Naive thymus-derived CD4-positive, alpha-beta T cell (primary cell): ENCODE measurements at regions not wholly inside any gene's neighbourhood (a gene's known extent, or its start where the extent isn't known, plus 50 kb on each side); places are given as distances from the start of the nearest gene placed in this dataset.

ENCODE experiments used
- ATAC-seq: fragments of 150-1000 bp; cut with Tn5 transposase; 2 replicates; pipeline ENCODE4 v1.10.0; 2021; ENCODE audit warnings: mild to moderate bottlenecking, moderate library complexity
- CTCF ChIA-PET: fragments of 350-600 bp; sonication (Branson Sonifier 250); formaldehyde crosslinking; loops from one replicate; lab custom pipeline; 2021; ENCODE audit warnings: antibody characterized with exemption; lab: Charles Lee
- POLR2A ChIA-PET: fragments of 350-600 bp; sonication (Branson Sonifier 250); formaldehyde crosslinking; loops from one replicate; lab custom pipeline; 2021; ENCODE audit warnings: antibody characterized with exemption, inconsistent platforms; lab: Charles Lee
- DNase-seq, 9 donors: peaks; one replicate each; pipeline versions ENCODE4 v3.0.0 to v3.0.0-alpha.2; 2020 to 2022; ENCODE audit warnings: mixed read lengths in 1 of 9
- H3K27ac ChIP-seq: one replicate; pipeline ENCODE4 v1.7.0; 2013; ENCODE audit warnings: mild to moderate bottlenecking, low read depth, low read length, moderate library complexity
- H3K27me3 ChIP-seq, 2 donors: one replicate each; pipeline ENCODE4 v1.7.0; 2013; ENCODE audit warnings: low read length in 2 of 2, mild to moderate bottlenecking in 2 of 2, moderate library complexity in 2 of 2; ENCODE audit not compliant: control insufficient read depth in 2 of 2, insufficient read depth in 2 of 2
- H3K36me3 ChIP-seq, 3 experiments: 1 replicate in 2 of 3; 2 replicates in 1 of 3; pipeline ENCODE4 v1.7.0; 2013; ENCODE audit warnings: low read length in 3 of 3, mild to moderate bottlenecking in 3 of 3, moderate library complexity in 1 of 3; ENCODE audit not compliant: insufficient read depth in 3 of 3, control insufficient read depth in 2 of 3
- H3K4me1 ChIP-seq, 2 donors: one replicate each; pipeline ENCODE4 v1.7.0; 2013; ENCODE audit warnings: low read length in 2 of 2, mild to moderate bottlenecking in 2 of 2, moderate library complexity in 1 of 2; ENCODE audit not compliant: control insufficient read depth in 2 of 2, insufficient read depth in 2 of 2
- H3K4me3 ChIP-seq: 2 replicates; pipeline ENCODE4 v1.7.0; 2013; ENCODE audit warnings: mild to moderate bottlenecking, low read length
- H3K9me3 ChIP-seq, 3 experiments: 1 replicate in 2 of 3; 2 replicates in 1 of 3; pipeline ENCODE4 v1.7.0; 2013; ENCODE audit warnings: low read length in 3 of 3; ENCODE audit not compliant: control insufficient read depth in 2 of 3
- H3K27ac Mint-ChIP-seq, 9 donors: one replicate each; pipeline ENCODE4 v1.8.0; 2020 to 2022; ENCODE audit warnings: mixed read lengths in 9 of 9, mild to moderate bottlenecking in 8 of 9, moderate library complexity in 5 of 9, inconsistent platforms in 2 of 9
- H3K27me3 Mint-ChIP-seq, 5 donors: one replicate each; pipeline ENCODE4 v1.8.0; 2021 to 2022; ENCODE audit warnings: mixed read lengths in 5 of 5, mild to moderate bottlenecking in 1 of 5
- H3K36me3 Mint-ChIP-seq, 5 donors: one replicate each; pipeline ENCODE4 v1.8.0; 2020 to 2022; ENCODE audit warnings: mixed read lengths in 5 of 5, mild to moderate bottlenecking in 3 of 5, inconsistent platforms in 1 of 5
- H3K4me1 Mint-ChIP-seq, 7 donors: one replicate each; pipeline ENCODE4 v1.8.0; 2020 to 2022; ENCODE audit warnings: mixed read lengths in 7 of 7, mild to moderate bottlenecking in 3 of 7, inconsistent platforms in 1 of 7
- H3K4me3 Mint-ChIP-seq, 10 donors: one replicate each; pipeline ENCODE4 v1.8.0; 2020 to 2022; ENCODE audit warnings: mild to moderate bottlenecking in 10 of 10, mixed read lengths in 10 of 10, moderate library complexity in 6 of 10, inconsistent platforms in 2 of 10
- H3K9me3 Mint-ChIP-seq, 11 donors: one replicate each; pipeline ENCODE4 v1.8.0; 2020 to 2022; ENCODE audit warnings: mixed read lengths in 11 of 11, mild to moderate bottlenecking in 4 of 11, inconsistent platforms in 1 of 11, moderate library complexity in 1 of 11
- intact Hi-C, 2 donors: fragments of 100-400 bp; cut with micrococcal nuclease; formaldehyde crosslinking; loops; one replicate each; pipeline ENCODE4 v1.15.1; 2023

DNA sequence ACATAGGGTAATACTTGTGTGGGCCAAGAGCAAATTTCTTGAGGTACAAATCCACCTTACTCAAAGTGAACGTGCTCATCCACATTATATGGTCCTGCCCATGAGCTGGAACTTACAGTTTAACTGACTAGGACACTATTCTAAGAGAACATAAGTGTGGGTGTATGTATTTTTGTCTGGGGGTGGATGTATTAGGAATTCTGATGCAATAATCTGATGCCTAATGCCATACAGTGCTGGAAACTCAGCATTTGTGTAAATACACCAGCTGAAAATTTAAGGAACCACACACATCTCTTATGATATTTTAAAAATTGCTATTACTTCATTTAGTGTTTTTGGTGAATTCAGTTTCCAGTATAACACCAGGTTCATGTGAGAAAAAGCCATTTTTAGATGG lies 1350.7 kb downstream of the ZPLD1 start:
- Mint-ChIP-seq H3K27ac (no peak overlapping the region), H3K36me3 (no peaks in the 10 kb centered on the region), H3K27me3 (no peaks in the 10 kb centered on the region), H3K4me1 (no peaks in the 10 kb centered on the region), H3K4me3 (no peak overlapping the region), H3K9me3 (peaks cover 0 to 8% (median 0%) of the 10 kb centered on the region in 11 donors)
- H3K9me3 ChIP-seq, result no peaks in the 10 kb centered on the region
- CTCF ChIA-PET, result no interaction called here
- no peak for DNase-seq
- POLR2A ChIA-PET, result no interaction called here
- H3K4me1 ChIP-seq, result no peaks in the 10 kb centered on the region
- H3K36me3 ChIP-seq, result no peaks in the 10 kb centered on the region
- ATAC-seq, result no peak
- H3K27ac ChIP-seq, result no peak overlapping the region
- no peaks in the 10 kb centered on the region for H3K27me3 ChIP-seq
- H3K4me3 ChIP-seq, result no peak overlapping the region
- intact Hi-C loops, result no loop called here

GRCh38 chr3:103786296-103786695 lies 1351.5 kb downstream of the ZPLD1 start:
- Histone ChIP-seq H3K9me3 (no peaks in the 10 kb centered on the region), H3K4me1 (no peaks in the 10 kb centered on the region), H3K36me3 (no peaks in the 10 kb centered on the region), H3K27ac (no peak overlapping the region), H3K4me3 (no peak overlapping the region), H3K27me3 (no peaks in the 10 kb centered on the region)
- no peak for ATAC-seq
- H3K9me3 Mint-ChIP-seq, result peaks cover 0 to 8% (median 0%) of the 10 kb centered on the region in 11 donors
- H3K4me3 Mint-ChIP-seq, result no peak overlapping the region
- no peak for DNase-seq
- H3K4me1 Mint-ChIP-seq, result no peaks in the 10 kb centered on the region
- ChIA-PET POLR2A (no interaction called here), CTCF (no interaction called here)
- H3K27me3 Mint-ChIP-seq, result no peaks in the 10 kb centered on the region
- H3K36me3 Mint-ChIP-seq, result no peaks in the 10 kb centered on the region
- H3K27ac Mint-ChIP-seq, result no peak overlapping the region
- intact Hi-C loops, result no loop called here

GRCh38 chr3:103787164-103787871 lies 1352.5 kb downstream of the ZPLD1 start:
- ATAC-seq (no peak), DNase-seq (no peak)
- Mint-ChIP-seq H3K27me3 (no peaks in the 10 kb centered on the region), H3K4me3 (no peak overlapping the region), H3K27ac (no peak overlapping the region), H3K4me1 (no peaks in the 10 kb centered on the region), H3K9me3 (peaks cover 0 to 8% (median 0%) of the 10 kb centered on the region in 11 donors), H3K36me3 (no peaks in the 10 kb centered on the region)
- no peak overlapping the region for H3K27ac ChIP-seq
- H3K4me3 ChIP-seq, result no peak overlapping the region
- no peaks in the 10 kb centered on the region for H3K36me3 ChIP-seq
- intact Hi-C loops, result no loop called here
- no peaks in the 10 kb centered on the region for H3K9me3 ChIP-seq
- H3K4me1 ChIP-seq, result no peaks in the 10 kb centered on the region
- no peaks in the 10 kb centered on the region for H3K27me3 ChIP-seq
- POLR2A ChIA-PET, result no interaction called here
- CTCF ChIA-PET, result no interaction called here

DNA sequence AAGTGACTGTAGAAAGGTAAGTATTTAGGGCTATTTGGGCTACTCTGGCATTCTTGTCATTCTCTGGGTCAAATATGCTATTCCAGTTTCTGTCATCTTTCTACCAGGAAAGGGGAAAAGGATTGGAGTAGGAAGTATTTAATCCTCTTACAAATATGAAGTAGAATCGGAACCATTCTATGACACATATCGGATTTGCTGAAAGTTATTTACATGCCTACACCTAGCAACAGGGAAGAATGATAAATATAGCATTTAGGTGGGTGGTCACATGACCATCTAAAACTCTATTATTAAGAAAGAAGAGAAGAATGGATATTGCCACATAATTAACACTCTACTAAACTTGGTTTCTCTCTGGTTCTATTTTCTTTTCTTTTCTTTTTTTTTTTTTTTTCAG lies 1353.1 kb downstream of the ZPLD1 start:
- no peaks in the 10 kb centered on the region for H3K4me1 Mint-ChIP-seq
- no peak for DNase-seq
- Histone ChIP-seq H3K9me3 (no peaks in the 10 kb centered on the region), H3K27ac (no peak overlapping the region), H3K36me3 (no peaks in the 10 kb centered on the region), H3K4me3 (no peak overlapping the region), H3K4me1 (no peaks in the 10 kb centered on the region), H3K27me3 (no peaks in the 10 kb centered on the region)
- ChIA-PET CTCF (no interaction called here), POLR2A (no interaction called here)
- H3K27me3 Mint-ChIP-seq, result no peaks in the 10 kb centered on the region
- H3K27ac Mint-ChIP-seq, result no peak overlapping the region
- no peak overlapping the region for H3K4me3 Mint-ChIP-seq
- peaks cover 0 to 8% (median 0%) of the 10 kb centered on the region in 11 donors for H3K9me3 Mint-ChIP-seq
- no peak for ATAC-seq
- no peaks in the 10 kb centered on the region for H3K36me3 Mint-ChIP-seq
- intact Hi-C loops, result no loop called here

- no peaks in the 10 kb centered on the region for H3K4me1 ChIP-seq
- no peak overlapping the region for H3K4me3 ChIP-seq
- no peaks in the 10 kb centered on the region for H3K9me3 ChIP-seq
- POLR2A ChIA-PET, result no interaction called here
- no peak overlapping the region for H3K27ac ChIP-seq
- H3K36me3 ChIP-seq, result no peaks in the 10 kb centered on the region
- Mint-ChIP-seq H3K4me3 (no peak overlapping the region), H3K9me3 (peaks cover 0 to 8% (median 0%) of the 10 kb centered on the region in 11 donors), H3K4me1 (no peaks in the 10 kb centered on the region), H3K27ac (no peak overlapping the region), H3K27me3 (no peaks in the 10 kb centered on the region), H3K36me3 (no peaks in the 10 kb centered on the region)
- no peaks in the 10 kb centered on the region for H3K27me3 ChIP-seq
- CTCF ChIA-PET, result interaction anchor here (0.6 kb wide), 1 partner anchor 1545 kb away, joined by 3 read pairs; no protein-coding TSS in a partner anchor
- intact Hi-C loops, result no loop called here
- ATAC-seq (no peak), DNase-seq (no peak)
Observed at GRCh38 chr3:103791786-103792515, 1357.1 kb downstream of the ZPLD1 start.

DNA sequence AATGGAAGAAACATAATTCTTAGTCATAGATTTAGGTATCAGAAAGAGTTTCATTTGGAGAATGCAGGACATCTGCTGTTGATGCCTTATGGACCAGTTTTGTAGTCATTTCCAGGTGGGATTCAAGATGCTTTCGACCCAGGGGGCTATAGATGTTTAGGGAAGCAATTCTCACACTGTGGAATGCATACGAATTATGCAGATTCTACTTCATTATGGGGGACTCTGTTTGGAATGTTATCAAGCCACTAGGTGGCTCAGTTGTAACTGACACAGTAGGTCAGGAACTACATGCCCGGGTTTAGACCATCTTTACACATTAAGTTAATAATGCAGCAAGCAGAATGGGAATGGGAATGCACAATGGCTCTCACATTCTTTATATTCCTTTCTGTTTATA lies 1359.8 kb downstream of the ZPLD1 start:
- Mint-ChIP-seq H3K36me3 (no peaks in the 10 kb centered on the region), H3K27ac (no peak overlapping the region), H3K9me3 (peaks cover 0 to 7% (median 0%) of the 10 kb centered on the region in 11 donors), H3K4me1 (no peaks in the 10 kb centered on the region), H3K27me3 (no peaks in the 10 kb centered on the region), H3K4me3 (no peak overlapping the region)
- no peaks in the 10 kb centered on the region for H3K4me1 ChIP-seq
- H3K9me3 ChIP-seq, result no peaks in the 10 kb centered on the region
- no peak overlapping the region for H3K4me3 ChIP-seq
- H3K27ac ChIP-seq, result no peak overlapping the region
- intact Hi-C loops, result no loop called here
- POLR2A ChIA-PET, result no interaction called here
- DNase-seq (no peak), ATAC-seq (no peak)
- H3K36me3 ChIP-seq, result no peaks in the 10 kb centered on the region
- CTCF ChIA-PET, result no interaction called here
- H3K27me3 ChIP-seq, result no peaks in the 10 kb centered on the region

DNA sequence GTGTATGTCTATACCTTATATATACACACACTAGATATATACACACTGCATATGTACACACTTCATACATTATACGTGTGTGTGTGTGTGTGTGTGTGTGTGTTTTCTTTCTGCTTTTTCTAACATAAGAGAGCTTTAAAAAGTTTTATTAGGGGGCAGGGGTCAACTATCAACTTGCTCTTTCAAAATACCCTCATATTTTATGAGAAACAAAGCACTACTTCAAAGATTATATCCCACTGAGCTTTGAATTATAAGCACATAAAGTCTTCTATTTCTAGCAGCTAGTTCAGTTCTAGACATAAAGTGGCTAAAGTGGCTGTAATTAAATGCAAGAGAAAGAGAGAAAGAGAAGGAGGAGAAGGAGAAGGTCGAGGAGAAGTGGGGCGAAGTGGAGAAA lies 1361.3 kb downstream of the ZPLD1 start:
- DNase-seq, result no peak
- Histone ChIP-seq H3K4me1 (no peaks in the 10 kb centered on the region), H3K27ac (no peak overlapping the region), H3K9me3 (no peaks in the 10 kb centered on the region), H3K4me3 (no peak overlapping the region), H3K36me3 (no peaks in the 10 kb centered on the region), H3K27me3 (no peaks in the 10 kb centered on the region)
- Mint-ChIP-seq H3K27me3 (no peaks in the 10 kb centered on the region), H3K36me3 (no peaks in the 10 kb centered on the region), H3K9me3 (peaks cover 0 to 8% (median 2%) of the 10 kb centered on the region in 11 donors), H3K27ac (no peak overlapping the region), H3K4me3 (no peak overlapping the region), H3K4me1 (no peaks in the 10 kb centered on the region)
- POLR2A ChIA-PET, result no interaction called here
- intact Hi-C loops, result no loop called here
- ATAC-seq, result no peak
- CTCF ChIA-PET, result interaction anchor here (0.6 kb wide), 1 partner anchor 42 kb away, joined by 3 read pairs; no protein-coding TSS in a partner anchor
